SK-N-DZ (cell line): ENCODE measurements at regions not wholly inside any gene's neighbourhood (a gene's known extent, or its start where the extent isn't known, plus 50 kb on each side); places are given as distances from the start of the nearest gene placed in this dataset.
"Not testable (repeated sequence)": the region's sequence is repeated elsewhere in the genome, so short reads cannot be mapped to it uniquely, and the experiment has no call there.

ENCODE experiments used
- DNase-seq: peaks from one replicate; pipeline ENCODE4 v3.0.0-alpha.2; 2015; ENCODE audit warnings: low spot score

- DNase-seq = no peak
These were observed 50.3 kb upstream of the OSBPL11 start for GRCh38 chr3:125645616-125646015.

GRCh38 chr3:125646581-125646980, 51.3 kb upstream of the OSBPL11 start:
- no peak for DNase-seq

DNA sequence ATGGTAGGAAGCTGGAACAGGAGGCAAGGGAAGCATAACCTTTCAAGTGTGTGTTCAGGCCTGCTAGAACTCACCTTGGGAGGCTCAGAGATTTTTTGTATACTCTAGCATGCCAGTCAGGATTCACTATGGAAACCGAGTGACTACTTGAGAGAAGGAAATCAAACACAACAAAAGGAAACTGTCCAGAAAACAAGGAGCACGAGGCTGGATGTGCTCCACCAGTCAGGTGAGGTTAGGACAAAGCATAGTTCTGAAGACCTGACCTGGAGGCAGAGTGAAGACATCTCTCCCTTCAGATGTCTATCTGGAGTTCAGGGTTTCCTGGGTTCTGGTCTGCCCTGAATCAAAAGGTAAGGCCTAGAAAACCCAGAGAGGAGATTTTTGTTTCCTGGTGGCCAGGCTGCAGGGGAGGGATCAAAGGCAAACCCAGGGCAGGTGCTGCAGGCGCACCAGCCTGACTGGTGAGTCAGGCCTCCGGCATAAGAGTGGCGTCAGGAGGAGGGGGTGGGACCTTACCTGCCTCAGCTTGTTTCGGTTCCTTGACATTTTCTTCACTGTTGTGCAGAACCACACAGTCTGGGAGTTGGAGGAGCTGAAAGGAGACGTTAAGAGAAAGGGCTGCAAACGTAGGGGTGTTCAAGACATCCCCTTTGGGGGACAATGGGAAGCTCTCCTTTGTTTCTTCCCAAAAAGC, 52.2 kb upstream of the OSBPL11 start:
- DNase-seq = no peak

- DNase-seq = no peak
These were observed 55.9 kb upstream of the OSBPL11 start for GRCh38 chr3:125651244-125651643.

DNA sequence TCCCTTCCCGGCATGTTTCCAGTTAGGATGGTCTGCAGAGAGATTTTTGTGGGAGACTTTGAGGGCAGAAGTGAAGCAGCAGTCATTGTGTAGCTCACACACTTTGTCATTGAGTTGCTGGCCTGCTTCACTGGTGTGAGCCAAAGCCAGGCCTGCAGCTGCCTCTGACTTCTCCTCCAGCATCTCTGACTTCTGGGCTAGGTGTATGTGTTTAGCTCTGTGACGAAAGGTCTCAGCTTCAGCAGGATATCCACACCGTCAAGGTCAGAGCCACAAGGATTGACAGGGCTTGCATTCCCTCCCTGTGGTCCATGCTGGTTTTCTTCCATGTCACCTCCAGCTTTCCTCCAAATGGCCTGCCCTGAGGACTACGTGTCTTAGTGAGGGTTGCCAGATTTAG, 57.1 kb upstream of the OSBPL11 start:
- DNase-seq = no peak

DNA sequence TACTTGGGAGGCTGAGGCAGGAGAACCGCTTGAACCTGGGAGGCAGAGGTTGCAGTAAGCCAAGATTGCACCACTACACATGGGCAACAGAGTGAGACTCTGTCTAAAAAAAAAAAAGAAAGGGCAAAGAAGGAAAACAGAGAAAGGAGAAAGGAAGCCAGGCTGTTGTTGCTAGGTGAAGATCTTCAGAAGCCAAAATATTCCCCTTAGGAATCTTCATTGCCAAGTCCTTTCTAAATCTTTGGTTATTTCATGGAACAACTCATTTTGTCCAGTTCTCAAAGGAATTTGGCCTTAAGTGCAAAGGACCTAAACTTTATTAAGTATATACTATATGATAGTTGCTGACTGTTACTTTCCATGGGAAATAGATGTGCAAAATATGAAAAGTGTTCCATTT, 59.2 kb upstream of the OSBPL11 start:
- no peak for DNase-seq

GRCh38 chr3:125662675-125663074, 67.4 kb upstream of the OSBPL11 start:
- DNase-seq = no peak

DNA sequence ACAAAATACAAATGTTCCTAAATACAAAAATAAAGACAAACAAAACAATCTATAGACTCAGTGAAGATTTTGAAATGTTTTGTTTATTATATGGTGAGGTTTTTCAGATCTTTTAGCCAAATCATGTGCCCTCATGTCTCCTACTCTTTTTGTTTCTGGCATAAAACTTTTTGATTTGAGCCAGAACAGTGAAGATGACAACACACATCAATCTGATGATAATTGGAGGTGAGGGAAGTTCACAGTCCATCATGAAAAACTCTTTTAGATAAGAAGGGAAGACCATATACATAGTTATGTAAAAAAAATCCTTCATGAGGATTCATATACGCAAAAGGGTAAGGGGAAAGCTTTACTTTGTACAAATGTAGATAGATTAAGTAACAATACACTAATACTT, 75.1 kb upstream of the OSBPL11 start:
- DNase-seq = no peak

GRCh38 chr3:125670945-125671344, 75.6 kb upstream of the OSBPL11 start:
- no peak for DNase-seq

- DNase-seq = no peak
These were observed 76.4 kb upstream of the OSBPL11 start for GRCh38 chr3:125671461-125672243.

GRCh38 chr3:125675791-125676190, 80.5 kb upstream of the OSBPL11 start:
- DNase-seq = no peak

DNA sequence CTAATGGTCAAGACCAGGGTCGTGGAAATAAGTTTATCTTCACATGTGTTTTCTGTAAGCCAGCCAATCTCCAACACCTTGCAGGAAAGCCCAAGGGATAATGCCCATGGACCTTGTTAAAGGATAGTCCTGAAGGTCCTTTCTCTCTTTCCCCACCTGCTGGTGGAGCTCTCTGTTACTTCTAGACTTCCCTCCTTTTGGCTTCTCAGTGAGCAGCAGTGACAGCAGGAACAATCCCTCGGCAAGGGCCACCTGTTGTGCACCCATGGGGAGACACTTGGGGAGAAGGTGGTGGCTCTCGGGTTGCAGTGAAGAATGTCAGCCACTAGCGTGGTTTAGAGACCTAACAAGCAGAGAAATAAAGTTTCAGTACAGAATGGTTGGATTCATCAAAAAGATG, 84.0 kb upstream of the OSBPL11 start:
- no peak for DNase-seq

DNA sequence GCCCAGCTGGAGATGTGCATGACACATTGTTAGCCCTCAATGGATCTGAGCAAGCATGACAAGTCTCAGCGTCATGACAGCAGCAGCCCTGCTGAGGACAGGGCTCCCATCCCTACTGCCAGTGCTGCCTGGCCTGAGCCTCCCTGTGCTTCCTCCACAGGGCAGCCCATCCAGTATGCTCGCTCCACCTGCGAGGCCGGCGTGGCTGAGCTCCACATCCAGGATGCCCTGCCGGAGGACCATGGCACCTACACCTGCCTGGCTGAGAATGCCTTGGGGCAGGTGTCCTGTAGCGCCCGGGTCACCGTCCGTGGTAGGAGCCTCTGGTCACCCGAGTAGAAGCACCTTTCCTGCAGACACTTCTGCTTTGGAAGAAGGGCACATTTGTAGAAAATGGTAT, 85.8 kb upstream of the OSBPL11 start:
- no peak for DNase-seq

GRCh38 chr3:125681906-125682305, 86.6 kb upstream of the OSBPL11 start:
- peak; percentile 63 for DNase-seq

DNA sequence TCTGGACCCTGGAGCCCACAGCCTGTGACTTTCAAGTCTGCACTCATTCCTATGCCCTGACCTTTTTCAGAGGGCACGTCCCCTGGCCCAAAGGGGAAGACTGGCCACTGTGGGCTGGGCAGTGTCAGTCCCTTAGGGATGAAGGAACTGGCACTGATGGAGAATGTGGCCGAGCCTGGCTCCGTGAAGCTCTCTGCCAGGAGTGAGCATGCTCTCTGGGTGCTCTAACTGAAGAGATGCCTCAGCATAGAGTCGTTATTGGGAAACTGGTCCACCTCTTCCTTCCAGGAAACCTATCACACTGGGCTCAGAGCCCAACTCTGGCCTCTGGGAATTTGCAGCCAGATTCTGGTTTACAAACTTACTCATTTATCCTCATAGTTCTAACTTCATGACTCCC, 87.3 kb upstream of the OSBPL11 start:
- DNase-seq = not testable (repeated sequence)

DNA sequence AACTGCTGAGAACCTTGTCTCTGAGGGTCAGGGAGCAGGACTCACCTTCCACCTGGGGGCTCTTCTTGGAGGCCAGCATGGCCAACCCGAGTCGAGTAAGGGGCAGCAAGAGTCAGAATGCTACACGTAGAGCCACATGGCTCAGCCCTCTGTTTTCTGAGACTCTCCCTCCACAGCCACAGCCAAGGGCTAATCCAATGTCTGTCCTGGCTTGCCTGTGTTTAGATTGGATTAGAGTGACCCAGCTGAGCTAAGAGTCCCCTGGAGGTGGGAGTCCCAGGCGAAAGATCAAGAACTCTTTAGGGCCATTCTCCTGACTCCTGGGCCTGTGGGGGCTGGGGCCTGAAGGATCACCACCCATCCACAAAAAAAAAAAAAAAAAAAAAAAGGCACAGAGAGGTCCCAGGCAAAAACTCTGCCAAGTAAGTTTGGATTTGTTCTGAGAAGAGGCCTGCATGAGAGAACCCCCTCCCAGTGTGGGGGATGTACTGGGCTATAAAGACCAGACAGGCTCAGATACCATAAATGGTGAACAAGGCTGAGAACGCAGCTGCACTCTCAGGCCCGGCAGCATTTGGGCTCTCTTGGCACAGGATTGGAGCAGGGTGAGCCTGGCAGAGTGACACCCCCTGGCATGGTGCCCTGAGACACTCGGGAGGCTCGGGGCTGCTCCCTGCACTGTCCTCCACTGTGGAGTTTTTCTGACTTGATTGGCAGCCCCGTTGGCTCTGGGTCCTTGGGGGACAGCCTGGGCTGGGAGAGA, 88.0 kb upstream of the OSBPL11 start:
- DNase-seq = no peak

- DNase-seq = no peak
These were observed 88.9 kb upstream of the OSBPL11 start for GRCh38 chr3:125684199-125684598.

DNA sequence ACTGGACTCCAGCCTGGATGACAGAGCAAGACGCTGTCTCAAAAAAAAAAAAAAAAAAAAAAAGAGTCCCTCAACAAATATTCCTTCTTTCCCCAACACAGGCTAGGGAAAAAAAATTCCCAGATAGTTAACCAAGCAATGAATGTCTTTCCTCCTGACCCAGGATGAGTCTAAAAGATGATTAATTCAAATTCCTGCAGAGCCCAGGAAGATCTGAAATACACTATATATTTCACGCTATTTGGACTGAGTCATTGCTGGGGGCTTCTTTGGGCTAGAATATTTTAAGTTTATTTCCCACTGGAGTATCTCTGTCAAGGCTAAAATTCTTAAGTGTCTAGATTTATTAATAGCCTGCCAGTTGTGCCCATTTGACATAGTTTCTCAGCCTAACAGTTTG, 90.4 kb upstream of the OSBPL11 start:
- not testable (repeated sequence) for DNase-seq

DNA sequence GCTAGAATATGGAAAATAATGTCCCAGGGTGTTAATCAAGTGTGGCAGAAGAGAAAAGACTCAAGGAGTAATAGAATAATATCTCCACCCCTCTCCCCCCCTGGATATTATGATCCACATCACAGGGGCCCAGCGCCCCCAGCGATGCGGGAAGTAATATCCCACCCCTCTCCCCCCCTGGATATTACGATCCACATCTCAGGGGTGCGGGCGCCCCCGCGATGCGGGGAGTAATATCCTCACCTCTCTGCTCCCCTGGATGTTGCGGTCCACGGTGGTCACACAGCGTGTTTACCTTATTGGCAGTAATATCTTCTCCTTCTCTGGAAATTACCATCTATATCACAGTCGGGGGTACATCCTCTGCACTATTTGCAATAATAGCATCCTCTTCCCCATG, 97.1 kb upstream of the OSBPL11 start:
- no peak for DNase-seq

- no peak for DNase-seq
These were observed 98.6 kb upstream of the OSBPL11 start for GRCh38 chr3:125693887-125694286.

- DNase-seq = no peak
These were observed 99.5 kb upstream of the OSBPL11 start for GRCh38 chr3:125694761-125695294.

DNA sequence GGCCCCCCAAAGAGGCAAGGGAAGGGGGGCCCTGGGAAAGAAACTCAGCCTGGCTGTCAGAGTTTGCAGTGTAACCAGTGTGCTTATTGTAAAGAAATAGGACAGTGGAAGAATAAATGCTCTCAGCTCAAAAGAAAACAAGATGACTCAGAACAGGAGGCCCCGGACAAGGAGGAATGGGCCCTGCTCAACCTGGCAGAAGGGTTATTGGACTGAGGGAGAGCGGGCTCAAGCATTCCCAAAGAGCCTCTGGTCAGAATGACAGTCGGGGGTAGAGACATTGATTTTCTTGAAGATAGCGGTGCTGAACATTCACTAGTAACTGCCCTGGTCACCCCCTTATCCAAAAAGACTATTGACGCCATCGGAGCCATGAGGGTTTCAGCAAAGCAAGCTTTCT, 100.4 kb upstream of the OSBPL11 start:
- DNase-seq = no peak
